ENCODE measurements at regions not wholly inside any gene's neighbourhood (a gene's known extent, or its start where the extent isn't known, plus 50 kb on each side); places are given as distances from the start of the nearest gene placed in this dataset.

GRCh38 chr2:136408795-136409194, 290.8 kb upstream of the CXCR4 start:
- Mint-ChIP-seq H3K27ac (no peak overlapping the region), H3K4me1 (peaks cover 5% of the 10 kb centered on the region), H3K9me3 (no peaks in the 10 kb centered on the region), H3K4me3 (no peak overlapping the region), H3K27me3 (ENCODE audit: low read depth) (peaks cover 29% of the 10 kb centered on the region), H3K36me3 (ENCODE audit: low read depth) (no peaks in the 10 kb centered on the region)
- TF ChIP-seq, protein P1, sequence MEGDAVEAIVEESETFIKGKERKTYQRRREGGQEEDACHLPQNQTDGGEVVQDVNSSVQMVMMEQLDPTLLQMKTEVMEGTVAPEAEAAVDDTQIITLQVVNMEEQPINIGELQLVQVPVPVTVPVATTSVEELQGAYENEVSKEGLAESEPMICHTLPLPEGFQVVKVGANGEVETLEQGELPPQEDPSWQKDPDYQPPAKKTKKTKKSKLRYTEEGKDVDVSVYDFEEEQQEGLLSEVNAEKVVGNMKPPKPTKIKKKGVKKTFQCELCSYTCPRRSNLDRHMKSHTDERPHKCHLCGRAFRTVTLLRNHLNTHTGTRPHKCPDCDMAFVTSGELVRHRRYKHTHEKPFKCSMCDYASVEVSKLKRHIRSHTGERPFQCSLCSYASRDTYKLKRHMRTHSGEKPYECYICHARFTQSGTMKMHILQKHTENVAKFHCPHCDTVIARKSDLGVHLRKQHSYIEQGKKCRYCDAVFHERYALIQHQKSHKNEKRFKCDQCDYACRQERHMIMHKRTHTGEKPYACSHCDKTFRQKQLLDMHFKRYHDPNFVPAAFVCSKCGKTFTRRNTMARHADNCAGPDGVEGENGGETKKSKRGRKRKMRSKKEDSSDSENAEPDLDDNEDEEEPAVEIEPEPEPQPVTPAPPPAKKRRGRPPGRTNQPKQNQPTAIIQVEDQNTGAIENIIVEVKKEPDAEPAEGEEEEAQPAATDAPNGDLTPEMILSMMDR (IDR thresholded peaks at IDR 0.05; ENCODE audit: unreplicated experiment in 3 of 3): no peak

GRCh38 chr2:136407952-136408318, 290.0 kb upstream of the CXCR4 start:
- no peaks in the 10 kb centered on the region for H3K9me3 Mint-ChIP-seq
- H3K27me3 Mint-ChIP-seq (ENCODE audit: low read depth): peaks cover 36% of the 10 kb centered on the region
- peaks cover 6% of the 10 kb centered on the region for H3K4me1 Mint-ChIP-seq
- no peaks in the 10 kb centered on the region for H3K36me3 Mint-ChIP-seq (ENCODE audit: low read depth)
- no peak overlapping the region for H3K4me3 Mint-ChIP-seq
- H3K27ac Mint-ChIP-seq: no peak overlapping the region
- TF ChIP-seq, protein P1 (IDR thresholded peaks at IDR 0.05; ENCODE audit: unreplicated experiment in 3 of 3): no peak

DNA sequence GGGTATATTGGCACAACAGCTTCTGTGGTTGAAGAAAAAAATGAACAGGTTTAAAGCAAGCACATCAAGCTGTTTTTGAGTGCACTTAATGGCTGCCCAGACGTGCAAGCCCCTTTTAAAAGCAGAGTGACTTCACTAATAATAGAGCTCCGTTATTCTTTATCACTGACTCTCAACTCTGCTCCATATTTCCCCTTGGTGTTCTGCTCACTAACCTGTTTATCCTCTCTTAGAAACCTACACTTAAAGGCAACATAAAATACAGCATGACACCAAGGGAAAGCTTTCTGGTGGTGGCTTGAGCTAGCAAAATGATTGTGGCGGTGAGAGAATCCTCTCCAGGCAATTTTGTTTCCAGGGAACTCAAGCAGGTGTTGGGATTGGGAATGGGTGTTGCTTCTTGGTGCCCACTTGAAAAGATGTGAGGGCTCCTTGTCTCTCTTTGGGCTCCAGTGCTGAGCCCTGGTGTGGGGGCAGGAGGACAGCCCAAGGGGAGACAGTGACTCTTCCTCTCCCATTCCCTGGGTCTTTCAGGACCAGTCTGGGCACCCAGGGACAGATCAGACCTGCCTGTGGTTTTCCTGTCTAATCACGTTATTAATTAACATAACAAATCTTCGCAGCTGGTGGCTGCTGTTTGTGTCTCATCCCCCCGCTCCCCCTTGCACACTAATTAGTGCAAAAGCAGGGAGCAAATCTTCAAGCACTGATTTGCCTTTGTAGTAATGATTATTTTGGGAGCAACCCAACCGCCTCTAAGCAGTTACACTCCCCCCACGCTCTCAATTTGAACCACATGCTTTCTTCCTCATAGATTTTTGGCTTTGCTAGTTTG, 289.4 kb upstream of the CXCR4 start:
- Mint-ChIP-seq H3K9me3 (no peaks in the 10 kb centered on the region), H3K36me3 (ENCODE audit: low read depth) (no peaks in the 10 kb centered on the region), H3K27ac (no peak overlapping the region), H3K4me1 (peaks cover 6% of the 10 kb centered on the region), H3K4me3 (no peak overlapping the region), H3K27me3 (ENCODE audit: low read depth) (peaks cover 40% of the 10 kb centered on the region)
- TF ChIP-seq, protein P1 (IDR thresholded peaks at IDR 0.05; ENCODE audit: unreplicated experiment in 3 of 3): no peak

GRCh38 chr2:136404925-136405324, 287.0 kb upstream of the CXCR4 start:
- TF ChIP-seq, protein P1 (IDR thresholded peaks at IDR 0.05; ENCODE audit: unreplicated experiment in 3 of 3): no peak
- Mint-ChIP-seq H3K27ac (no peak overlapping the region), H3K9me3 (no peaks in the 10 kb centered on the region), H3K4me1 (peaks cover 6% of the 10 kb centered on the region), H3K36me3 (ENCODE audit: low read depth) (no peaks in the 10 kb centered on the region), H3K27me3 (ENCODE audit: low read depth) (peaks cover 50% of the 10 kb centered on the region), H3K4me3 (no peak overlapping the region)

DNA sequence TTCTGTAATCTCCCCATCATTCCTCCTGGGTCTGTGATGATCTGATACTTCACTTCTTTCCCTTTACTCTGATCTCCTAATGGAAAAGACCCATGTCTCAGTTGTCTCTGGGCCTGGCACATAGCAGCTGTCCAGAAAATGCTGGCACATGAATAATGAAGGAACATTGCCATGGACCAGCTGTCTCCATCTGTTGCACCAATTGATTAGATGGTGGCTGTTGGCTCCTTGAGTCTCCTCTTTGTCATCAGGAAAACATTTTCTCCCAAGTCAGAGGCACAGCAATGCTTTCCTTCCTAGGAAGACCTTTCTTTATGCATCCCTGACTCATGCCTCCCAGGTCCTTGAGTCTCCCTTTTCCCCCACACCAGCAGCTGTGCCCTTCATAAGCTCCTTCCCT, 286.2 kb upstream of the CXCR4 start:
- H3K9me3 Mint-ChIP-seq: no peaks in the 10 kb centered on the region
- peak overlapping the region in 1 of 3 experiments; percentile 15 for H3K27ac Mint-ChIP-seq
- TF ChIP-seq, protein P1 (IDR thresholded peaks at IDR 0.05; ENCODE audit: unreplicated experiment in 3 of 3): no peak
- H3K27me3 Mint-ChIP-seq (ENCODE audit: low read depth): peaks cover 50% of the 10 kb centered on the region
- peaks cover 6% of the 10 kb centered on the region for H3K4me1 Mint-ChIP-seq
- H3K4me3 Mint-ChIP-seq: no peak overlapping the region
- H3K36me3 Mint-ChIP-seq (ENCODE audit: low read depth): no peaks in the 10 kb centered on the region

- H3K27ac Mint-ChIP-seq: no peak overlapping the region
- TF ChIP-seq, protein P1 (IDR thresholded peaks at IDR 0.05; ENCODE audit: unreplicated experiment in 3 of 3): no peak
- no peak overlapping the region for H3K4me3 Mint-ChIP-seq
- no peaks in the 10 kb centered on the region for H3K36me3 Mint-ChIP-seq (ENCODE audit: low read depth)
- H3K9me3 Mint-ChIP-seq: no peaks in the 10 kb centered on the region
- H3K27me3 Mint-ChIP-seq (ENCODE audit: low read depth): peaks cover 49% of the 10 kb centered on the region
- H3K4me1 Mint-ChIP-seq: peaks cover 6% of the 10 kb centered on the region
Measured at GRCh38 chr2:136402281-136402680, 284.3 kb upstream of the CXCR4 start.

All from nephron (organoid).